Raji (cell line): ENCODE measurements at regions not wholly inside any gene's neighbourhood (a gene's known extent, or its start where the extent isn't known, plus 50 kb on each side); places are given as distances from the start of the nearest gene placed in this dataset.

Experiments used
- POLR2A ChIP-seq: IDR thresholded peaks from 2 replicates; pipeline ENCODE4 v1.6.1; 2011; ENCODE audit warnings: low read depth, low read length, control low read depth; ENCODE audit not compliant: insufficient read depth

DNA sequence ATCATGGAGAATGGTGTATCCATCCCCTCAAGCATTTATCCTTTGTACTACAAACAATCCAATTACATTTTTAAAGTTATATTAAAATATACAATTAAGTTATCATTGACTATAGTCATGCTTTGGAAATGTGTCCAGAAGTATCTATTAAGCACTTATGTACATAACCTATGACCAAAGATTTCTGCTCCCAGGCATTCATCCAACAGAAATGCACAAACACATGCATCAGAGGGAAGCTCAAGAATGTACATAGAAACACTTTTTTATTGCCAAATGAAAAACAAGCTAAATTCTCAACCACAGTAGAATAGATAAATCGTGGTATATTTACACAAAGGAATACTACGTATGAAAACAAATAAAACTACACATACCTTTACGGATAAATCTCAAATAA is 700.5 kb upstream of the ZNF608 start:
- no peak for TF ChIP-seq POLR2A

- TF ChIP-seq POLR2A: no peak
Observed at GRCh38 chr5:125450771-125451170, 704.3 kb upstream of the ZNF608 start.

DNA sequence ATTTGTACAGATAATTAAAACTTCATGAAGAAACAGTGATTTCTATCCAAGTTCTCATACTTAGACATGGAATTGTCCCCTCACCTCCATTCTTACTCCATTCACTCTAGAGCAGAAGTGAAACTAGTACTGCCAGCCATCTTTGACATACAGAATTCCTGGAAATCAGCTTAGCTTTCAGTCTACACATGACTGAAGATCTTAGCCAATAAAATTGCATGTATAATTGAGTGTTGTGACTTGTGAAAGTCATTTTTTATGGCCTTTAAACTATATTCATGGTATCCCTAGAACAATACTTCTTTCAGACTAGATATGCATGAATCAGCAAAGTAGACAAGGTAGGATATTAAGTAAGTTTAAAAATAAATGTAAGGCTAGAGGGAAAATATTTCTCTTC is 705.2 kb upstream of the ZNF608 start:
- TF ChIP-seq POLR2A: no peak

DNA sequence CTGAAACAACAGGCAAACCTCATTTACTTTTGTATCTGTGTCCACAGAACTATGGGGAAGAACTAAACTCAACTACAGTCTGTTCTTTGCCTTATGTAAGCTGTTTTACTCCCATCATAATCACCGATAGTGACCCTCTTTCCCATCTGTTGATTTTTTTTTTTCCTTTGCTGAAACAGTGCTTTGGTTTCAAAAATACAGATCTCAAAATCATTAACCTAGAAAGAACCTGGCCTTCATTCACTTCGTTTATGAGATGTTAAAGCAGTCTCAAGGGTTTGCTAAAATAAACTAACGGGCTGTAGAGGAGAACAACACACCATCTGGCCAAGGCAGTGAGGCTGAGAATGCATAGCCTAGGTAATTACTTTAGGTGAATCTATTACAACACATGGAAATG is 706.6 kb upstream of the ZNF608 start:
- no peak for TF ChIP-seq POLR2A

DNA sequence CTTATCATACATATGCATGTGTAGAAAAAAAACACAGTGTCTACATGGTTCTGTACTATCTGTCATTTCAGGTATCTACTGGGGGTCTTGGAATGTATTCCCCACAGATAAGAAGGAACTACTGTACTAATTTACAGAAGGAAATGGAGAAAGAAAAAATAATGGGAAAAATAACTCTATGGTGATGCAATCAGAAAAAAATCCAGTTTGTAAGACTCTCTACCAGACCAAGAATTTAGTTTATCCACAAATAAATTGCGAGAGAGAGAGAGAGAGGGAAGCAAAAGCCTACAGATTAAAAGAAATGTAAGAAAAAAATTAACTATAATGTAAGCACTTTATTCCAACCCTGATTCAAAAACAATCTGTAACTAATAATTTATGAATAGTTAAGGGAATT is 708.6 kb upstream of the ZNF608 start:
- TF ChIP-seq POLR2A: no peak

DNA sequence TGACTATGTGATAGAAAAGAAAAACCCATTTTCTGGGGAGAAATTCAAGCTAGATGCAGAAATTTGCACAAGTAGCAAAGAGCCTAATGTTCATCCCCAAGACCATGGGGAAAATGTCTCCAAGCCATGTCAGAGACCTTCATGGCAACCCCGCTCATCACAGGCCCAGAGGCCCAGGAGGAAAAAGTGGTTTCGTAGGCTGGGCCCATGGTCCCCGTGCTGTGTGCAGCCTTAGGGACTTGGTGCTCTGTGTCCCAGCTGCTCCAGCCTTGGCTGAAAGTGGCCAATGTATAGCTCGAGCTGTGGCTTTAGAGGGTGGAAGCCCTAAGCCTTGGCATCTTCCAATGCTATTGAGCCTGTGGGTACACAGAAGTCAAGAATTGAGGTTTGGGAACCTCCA is 711.2 kb upstream of the ZNF608 start:
- no peak for TF ChIP-seq POLR2A

- TF ChIP-seq POLR2A: no peak
Observed at GRCh38 chr5:125461641-125462072, 715.2 kb upstream of the ZNF608 start.

DNA sequence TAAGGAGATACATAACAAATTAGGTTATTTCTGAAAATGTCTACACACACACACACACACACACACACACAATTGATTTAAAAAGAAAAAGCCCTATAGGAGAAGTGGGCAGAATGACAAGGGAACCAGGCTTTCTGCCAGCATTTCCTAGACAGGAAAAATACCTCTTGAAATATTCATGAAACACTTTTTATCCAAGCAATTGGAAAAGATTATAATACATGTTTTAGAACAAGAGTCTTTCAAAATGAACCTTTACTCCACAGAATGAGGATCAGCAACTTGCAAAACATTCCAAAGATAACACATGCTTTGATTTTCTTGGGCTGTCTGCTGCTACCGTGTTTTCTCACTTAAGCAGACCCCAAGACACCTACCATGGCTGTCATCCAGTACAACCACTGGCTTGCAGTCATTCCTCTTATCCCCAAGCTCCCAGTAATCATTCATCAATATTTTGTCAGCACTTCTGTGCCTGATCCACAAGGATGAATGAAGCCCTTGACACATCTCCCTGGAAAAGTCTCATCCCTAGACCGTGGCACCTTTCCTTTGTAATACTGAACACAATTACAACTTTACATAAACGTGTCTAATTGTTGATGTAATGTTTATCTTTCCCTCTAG is 717.1 kb upstream of the ZNF608 start:
- TF ChIP-seq POLR2A: no peak

DNA sequence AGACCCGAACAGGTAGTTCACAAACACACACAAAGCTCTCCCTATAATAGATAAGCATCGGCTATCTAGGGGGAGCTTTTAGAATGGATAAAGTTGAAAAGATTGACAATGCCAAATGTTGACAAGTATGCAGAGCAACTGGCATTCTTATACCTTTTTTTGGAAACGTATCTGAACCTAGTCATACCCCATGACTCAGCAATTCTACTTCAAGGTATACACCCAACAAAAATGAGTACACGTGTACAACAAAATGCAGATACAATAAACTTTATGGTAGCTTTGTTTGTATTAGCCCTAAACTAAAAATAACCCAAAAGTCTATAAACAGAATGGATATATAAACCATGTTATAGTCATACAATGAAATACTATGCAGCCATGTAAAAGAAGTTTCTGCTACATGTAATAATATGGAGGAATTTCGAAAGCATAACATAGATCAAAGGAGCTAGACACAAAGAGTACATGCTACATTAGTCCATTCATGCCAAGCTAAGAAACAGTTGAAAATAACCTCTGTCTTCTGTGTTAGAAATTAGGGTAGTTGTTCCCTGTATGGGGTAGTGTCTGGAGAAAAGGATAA is 718.5 kb upstream of the ZNF608 start:
- no peak for TF ChIP-seq POLR2A

DNA sequence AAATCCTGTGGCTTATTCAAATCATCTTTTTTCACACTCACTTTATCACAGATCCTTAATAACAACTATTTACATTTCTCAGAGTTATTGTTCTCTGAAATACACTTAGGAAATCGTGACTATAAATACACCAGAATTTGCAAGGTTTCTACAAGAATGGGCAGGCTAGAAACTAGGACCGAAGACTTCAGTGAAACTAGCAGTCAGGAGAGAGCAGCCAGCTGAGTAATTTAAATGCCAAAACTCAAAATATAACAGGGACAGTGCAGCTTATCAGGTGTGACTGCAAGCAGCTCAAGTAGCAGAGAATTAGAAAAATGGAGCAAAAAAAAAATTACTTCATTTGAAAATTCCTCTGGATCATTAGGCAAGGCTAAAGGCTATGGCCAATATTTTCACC is 719.3 kb upstream of the ZNF608 start:
- no peak for TF ChIP-seq POLR2A

GRCh38 chr5:125467222-125467621 is 720.8 kb upstream of the ZNF608 start:
- no peak for TF ChIP-seq POLR2A

DNA sequence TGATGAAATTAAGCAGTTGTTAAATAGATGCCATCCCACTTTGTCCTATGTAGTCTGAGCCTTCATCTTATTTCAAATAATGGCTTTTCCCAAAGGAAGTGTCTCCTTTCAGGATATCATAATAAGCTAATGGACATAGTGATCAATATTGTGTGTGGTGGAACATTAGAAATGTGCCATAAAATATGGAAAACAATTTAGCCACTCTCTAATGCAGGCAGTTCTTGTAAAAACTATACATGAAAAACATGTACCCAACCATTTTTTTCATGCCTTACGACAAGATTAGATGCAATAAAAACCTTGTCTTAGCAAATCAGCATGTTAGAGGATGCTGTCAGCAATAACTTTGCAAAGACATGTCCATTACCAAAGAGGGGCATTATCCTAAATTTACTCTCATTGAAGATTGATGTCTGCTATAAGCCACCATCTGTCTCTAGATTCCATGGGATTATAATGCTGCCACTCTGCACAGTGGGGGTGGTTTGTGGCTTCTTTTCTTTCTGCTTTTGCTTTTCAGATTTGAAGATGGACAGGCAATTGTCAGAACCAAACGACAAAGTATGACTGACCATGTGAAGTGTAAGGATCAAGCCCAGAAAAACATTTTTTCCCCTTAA is 724.0 kb upstream of the ZNF608 start:
- TF ChIP-seq POLR2A: no peak

GRCh38 chr5:125476901-125477585 is 730.6 kb upstream of the ZNF608 start:
- TF ChIP-seq POLR2A: no peak

- TF ChIP-seq POLR2A: no peak
Observed at GRCh38 chr5:125477586-125477975, 731.1 kb upstream of the ZNF608 start.

GRCh38 chr5:125478599-125478998 is 732.2 kb upstream of the ZNF608 start:
- no peak for TF ChIP-seq POLR2A

GRCh38 chr5:125480911-125481310 is 734.5 kb upstream of the ZNF608 start:
- no peak for TF ChIP-seq POLR2A

DNA sequence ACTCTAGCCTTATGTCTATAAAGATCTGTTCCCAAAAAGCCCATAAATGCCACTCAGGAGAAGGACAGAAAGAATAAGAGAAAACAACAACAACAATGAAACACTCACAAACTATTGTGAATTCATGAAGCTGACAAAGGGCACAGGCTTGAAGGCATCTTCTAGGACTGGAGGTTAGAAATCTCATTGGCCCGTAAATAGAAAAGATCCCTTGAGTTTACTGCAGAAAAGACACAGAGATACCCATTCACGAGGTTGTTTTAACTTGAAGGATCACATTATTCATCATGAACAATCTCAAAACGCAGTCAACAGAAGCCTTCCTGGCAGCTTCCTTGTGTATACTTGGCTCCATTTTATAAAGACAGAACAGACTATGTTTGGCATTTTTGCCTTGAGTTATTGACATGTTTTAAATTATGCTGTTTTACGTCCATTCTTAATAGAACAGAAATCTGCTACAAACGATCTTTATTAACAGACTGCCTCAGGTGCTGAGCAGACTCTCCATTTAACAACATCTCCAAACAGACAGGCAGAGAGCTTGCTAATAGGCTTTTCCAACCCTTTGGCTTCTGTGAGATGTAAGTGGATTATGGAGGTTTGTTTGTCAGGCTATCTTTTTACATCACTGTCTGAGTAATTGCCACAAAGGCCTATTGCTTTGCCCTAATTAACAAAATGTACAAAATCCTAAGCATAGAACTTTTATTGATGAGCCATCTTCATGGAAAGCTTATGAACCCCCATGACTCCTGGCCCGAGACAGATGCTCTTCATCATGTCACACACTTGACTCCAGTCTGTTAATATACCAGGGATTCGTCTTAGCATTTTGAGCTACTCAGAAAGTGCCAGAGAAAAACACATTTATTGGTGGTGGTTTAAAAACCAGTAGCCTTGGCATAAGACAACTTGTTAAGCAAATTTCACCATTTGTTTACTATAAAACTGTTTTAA is 735.3 kb upstream of the ZNF608 start:
- TF ChIP-seq POLR2A: no peak
